Thoracic aorta (tissue), 2 donors: ENCODE measurements at regions not wholly inside any gene's neighbourhood (a gene's known extent, or its start where the extent isn't known, plus 50 kb on each side); places are given as distances from the start of the nearest gene placed in this dataset.

Source experiments
- ATAC-seq: fragments of 150-250 bp; one replicate; pipeline ENCODE4 v1.8.0; 2017; ENCODE audit warnings: low read depth; ENCODE audit not compliant: insufficient number of reproducible peaks, low FRiP score
- DNase-seq: peaks from one replicate; pipeline ENCODE4 v3.0.0-alpha.2; 2020; ENCODE audit warnings: low spot score
- H3K27ac ChIP-seq, 2 donors: fragments of 200-600 bp; sonication (generic); 1 replicate in 1 of 2; 2 replicates in 1 of 2; pipeline ENCODE4 v1.5.1; 2016; ENCODE audit warnings: mild to moderate bottlenecking in 2 of 2, moderate library complexity in 2 of 2
- H3K27me3 ChIP-seq: fragments of 200-600 bp; sonication (generic); replicated peaks from 2 replicates; pipeline ENCODE4 v1.6.0; 2016; ENCODE audit warnings: mild to moderate bottlenecking; ENCODE audit not compliant: insufficient read depth
- H3K36me3 ChIP-seq: fragments of 200-600 bp; sonication (generic); one replicate; pipeline ENCODE4 v1.5.1; 2016
- H3K4me1 ChIP-seq, 2 donors: fragments of 200-600 bp; sonication (generic); 1 replicate in 1 of 2; 2 replicates in 1 of 2; pipeline versions ENCODE4 v1.5.1 to v1.6.0; 2016; ENCODE audit warnings: low read depth in 2 of 2, mild to moderate bottlenecking in 1 of 2; ENCODE audit not compliant: control insufficient read depth in 1 of 2
- H3K4me3 ChIP-seq: fragments of 200-600 bp; sonication (generic); 2 replicates; pipeline ENCODE4 v1.5.1; 2016; ENCODE audit warnings: mild to moderate bottlenecking
- H3K9me3 ChIP-seq: fragments of 200-600 bp; sonication (generic); 2 replicates; pipeline ENCODE4 v1.5.1; 2016
- CTCF ChIP-seq: fragments of 200-600 bp; sonication (generic); IDR thresholded peaks from one replicate; pipeline ENCODE4 v1.5.1; 2019; ENCODE audit warnings: antibody characterized with exemption

GRCh38 chr10:123373591-123373990, 219.4 kb downstream of the BUB3 start:
- DNase-seq (no peak), ATAC-seq (no peak)
- H3K27me3 ChIP-seq, result no peaks in the 10 kb centered on the region
- no peaks in the 10 kb centered on the region for H3K9me3 ChIP-seq
- H3K4me1 ChIP-seq, result peaks cover 0 to 6% of the 10 kb centered on the region in 2 donors
- no peaks in the 10 kb centered on the region for H3K36me3 ChIP-seq
- H3K27ac ChIP-seq, result no peak overlapping the region
- H3K4me3 ChIP-seq, result no peak overlapping the region
- no peak for TF ChIP-seq CTCF

- Histone ChIP-seq H3K27me3 (no peaks in the 10 kb centered on the region), H3K27ac (no peak overlapping the region), H3K4me3 (no peak overlapping the region), H3K36me3 (no peaks in the 10 kb centered on the region), H3K4me1 (peaks cover 0 to 6% of the 10 kb centered on the region in 2 donors), H3K9me3 (no peaks in the 10 kb centered on the region)
- no peak for ATAC-seq
- no peak for DNase-seq
- no peak for TF ChIP-seq CTCF
These were observed 220.9 kb downstream of the BUB3 start for GRCh38 chr10:123375097-123375496.

- ATAC-seq, result no peak
- no peak overlapping the region for H3K4me3 ChIP-seq
- H3K27ac ChIP-seq, result no peak overlapping the region
- peaks cover 0 to 6% of the 10 kb centered on the region in 2 donors for H3K4me1 ChIP-seq
- no peak for TF ChIP-seq CTCF
- H3K36me3 ChIP-seq, result no peaks in the 10 kb centered on the region
- DNase-seq, result no peak
- no peaks in the 10 kb centered on the region for H3K9me3 ChIP-seq
- no peaks in the 10 kb centered on the region for H3K27me3 ChIP-seq
These were observed 221.5 kb downstream of the BUB3 start for GRCh38 chr10:123375738-123376137.

GRCh38 chr10:123377883-123378282, 223.7 kb downstream of the BUB3 start:
- ATAC-seq, result no peak
- H3K36me3 ChIP-seq, result no peaks in the 10 kb centered on the region
- no peaks in the 10 kb centered on the region for H3K9me3 ChIP-seq
- no peak for DNase-seq
- no peaks in the 10 kb centered on the region for H3K27me3 ChIP-seq
- peaks cover 0 to 6% of the 10 kb centered on the region in 2 donors for H3K4me1 ChIP-seq
- no peak for TF ChIP-seq CTCF
- H3K27ac ChIP-seq, result no peak overlapping the region
- H3K4me3 ChIP-seq, result no peak overlapping the region

DNA sequence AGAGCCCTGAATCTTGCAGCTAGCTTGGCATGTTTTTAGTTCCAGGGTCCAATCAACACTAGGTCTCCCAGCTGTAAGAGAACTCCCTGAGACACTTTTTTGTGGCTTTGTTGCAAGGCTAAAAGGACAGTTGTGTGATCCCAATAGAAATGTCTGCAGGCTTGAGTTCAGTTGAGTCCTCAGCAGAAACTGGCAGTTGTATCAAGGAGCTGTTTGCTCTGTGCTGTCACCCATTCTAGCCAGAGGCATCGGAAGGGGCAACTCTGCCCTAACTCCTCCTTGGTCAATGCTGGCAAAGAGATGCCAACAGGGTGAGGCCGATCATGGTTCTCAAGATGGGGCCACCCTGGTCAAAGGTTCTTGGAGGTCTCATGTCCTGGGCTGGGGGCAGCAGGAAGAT, 224.1 kb downstream of the BUB3 start:
- H3K27ac ChIP-seq, result no peak overlapping the region
- H3K9me3 ChIP-seq, result no peaks in the 10 kb centered on the region
- H3K36me3 ChIP-seq, result no peaks in the 10 kb centered on the region
- H3K4me1 ChIP-seq, result peaks cover 0 to 6% of the 10 kb centered on the region in 2 donors
- TF ChIP-seq CTCF, result no peak
- ATAC-seq, result no peak
- no peak for DNase-seq
- H3K27me3 ChIP-seq, result no peaks in the 10 kb centered on the region
- H3K4me3 ChIP-seq, result no peak overlapping the region
